Activated effector memory CD4-positive, alpha-beta T cell treated with anti-CD3 and anti-CD28 coated beads, Interleukin-2, amount 50 U/mL, for 16 hours (primary cell): ENCODE measurements at regions not wholly inside any gene's neighbourhood (a gene's known extent, or its start where the extent isn't known, plus 50 kb on each side); places are given as distances from the start of the nearest gene placed in this dataset.

ENCODE experiments used
- DNase-seq: peaks from one replicate; pipeline ENCODE4 v3.0.0-alpha.2; 2020

GRCh38 chr6:113170454-113170853, 686.7 kb upstream of the MARCKS start:
- no peak for DNase-seq

DNA sequence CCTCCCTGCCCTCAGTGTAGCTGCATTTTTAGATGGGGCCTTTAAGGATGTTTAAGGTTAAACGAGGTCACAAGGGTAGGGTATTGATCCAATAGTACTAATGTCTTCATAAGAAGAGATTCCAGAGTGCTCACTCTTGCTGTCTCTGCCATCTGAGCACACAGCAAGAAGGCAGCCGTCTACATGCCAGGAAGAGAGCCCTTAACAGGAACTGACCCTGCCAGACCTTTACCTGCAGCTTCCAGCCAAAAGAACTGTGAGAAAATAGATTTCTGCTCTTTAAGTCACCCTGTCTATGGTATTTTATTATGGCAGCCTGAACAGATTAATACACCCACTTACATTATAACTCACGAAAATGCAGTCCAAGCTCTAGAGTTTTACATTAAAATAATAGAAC, 685.3 kb upstream of the MARCKS start:
- DNase-seq: no peak

GRCh38 chr6:113172531-113172966, 684.6 kb upstream of the MARCKS start:
- DNase-seq: no peak

- no peak for DNase-seq
These were observed 678.8 kb upstream of the MARCKS start for GRCh38 chr6:113178349-113178748.

- DNase-seq: no peak
These were observed 676.0 kb upstream of the MARCKS start for GRCh38 chr6:113181164-113181563.

DNA sequence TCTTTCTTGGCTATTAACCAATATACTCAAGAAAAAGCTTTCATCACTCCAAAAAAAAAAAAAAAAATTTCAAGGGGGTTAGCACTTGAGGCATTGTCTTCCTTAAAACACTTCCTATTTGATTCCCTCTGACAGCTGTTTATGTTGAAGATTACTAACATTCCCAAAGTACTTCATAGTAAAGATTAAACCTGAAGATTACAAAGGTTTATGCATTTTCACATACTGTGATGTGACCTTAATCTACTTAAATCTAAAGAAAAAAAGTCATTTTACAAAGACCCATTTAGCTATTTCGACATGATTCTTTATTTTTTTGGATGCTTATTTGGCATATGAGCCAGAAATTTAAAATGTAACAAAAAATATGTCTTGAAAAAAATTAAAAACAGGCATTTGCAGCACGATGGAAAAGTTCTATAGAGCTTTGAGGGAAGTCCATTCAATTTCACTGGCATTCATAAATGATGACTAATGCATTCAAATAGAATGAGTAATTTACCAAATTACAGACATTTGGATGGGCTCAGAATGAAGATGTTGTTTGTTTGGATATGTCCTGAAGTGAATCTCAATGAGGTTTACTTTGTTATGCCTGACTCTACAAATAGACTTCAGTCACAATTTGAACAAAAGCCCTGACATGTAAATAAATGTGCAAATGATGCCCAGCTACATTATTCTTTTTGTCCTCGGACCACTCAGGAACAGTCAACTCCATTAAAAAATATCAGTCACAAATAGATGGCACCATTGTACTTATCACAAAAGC, 674.6 kb upstream of the MARCKS start:
- no peak for DNase-seq

GRCh38 chr6:113184291-113184690, 672.9 kb upstream of the MARCKS start:
- DNase-seq: no peak

DNA sequence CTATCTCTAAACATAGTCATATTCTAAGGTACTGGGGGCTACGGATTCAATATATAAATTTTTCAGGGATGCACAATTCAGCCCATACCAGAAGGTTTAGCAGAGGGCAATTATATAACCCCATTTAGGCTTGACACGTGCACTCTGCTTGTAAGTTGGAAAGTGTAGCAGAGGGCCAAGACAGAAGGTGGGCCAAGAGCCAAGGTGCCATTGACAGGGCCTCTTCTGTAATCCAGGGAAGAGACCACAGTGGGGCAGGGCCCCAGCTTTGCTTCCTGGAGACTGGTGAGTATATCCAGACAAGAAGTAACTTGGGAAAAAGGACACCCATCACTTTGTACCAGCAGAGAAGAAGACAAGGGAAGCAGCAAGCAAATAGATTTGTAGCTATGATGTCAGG, 672.4 kb upstream of the MARCKS start:
- DNase-seq: no peak

GRCh38 chr6:113185299-113185698, 671.8 kb upstream of the MARCKS start:
- no peak for DNase-seq

DNA sequence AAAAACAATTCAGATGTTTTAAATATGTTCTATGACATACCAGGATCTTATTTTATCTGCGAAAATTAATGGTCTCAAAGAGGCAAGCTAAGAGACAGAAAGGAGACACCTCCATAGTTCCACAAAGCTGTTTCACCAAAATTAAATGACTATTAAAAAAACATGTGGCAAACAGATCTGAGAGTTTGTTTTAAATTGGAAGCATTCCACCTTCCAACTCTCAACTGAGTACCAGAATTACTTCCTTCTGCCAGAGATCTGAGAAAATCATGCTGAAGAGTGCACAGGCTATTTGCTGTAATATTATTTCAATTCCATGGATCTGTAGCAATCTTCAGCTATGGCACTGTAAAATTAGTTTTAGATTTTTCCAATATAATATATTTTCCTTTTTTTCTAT, 669.5 kb upstream of the MARCKS start:
- DNase-seq: no peak

GRCh38 chr6:113188962-113189361, 668.2 kb upstream of the MARCKS start:
- DNase-seq: no peak

- DNase-seq: no peak
These were observed 667.0 kb upstream of the MARCKS start for GRCh38 chr6:113190170-113190569.

DNA sequence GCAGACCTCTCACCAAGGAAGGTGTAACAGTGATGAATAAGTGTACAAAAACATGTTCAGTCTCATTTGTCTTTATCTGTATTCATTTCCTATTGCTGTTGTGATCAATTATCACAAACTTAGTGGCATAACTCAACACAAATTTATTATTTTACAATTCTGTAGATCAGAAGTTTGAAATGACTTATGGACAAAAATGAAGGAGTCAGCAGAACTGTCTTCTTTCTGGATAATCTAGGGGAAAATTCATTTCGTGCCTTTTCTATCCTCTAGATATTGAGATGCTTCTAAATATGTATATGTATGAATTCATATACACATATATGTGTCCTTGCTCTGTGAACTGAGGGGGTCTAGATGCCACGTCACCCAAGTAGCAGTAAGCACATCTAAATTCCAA, 663.1 kb upstream of the MARCKS start:
- DNase-seq: no peak

GRCh38 chr6:113202852-113203714, 654.1 kb upstream of the MARCKS start:
- DNase-seq: no peak

DNA sequence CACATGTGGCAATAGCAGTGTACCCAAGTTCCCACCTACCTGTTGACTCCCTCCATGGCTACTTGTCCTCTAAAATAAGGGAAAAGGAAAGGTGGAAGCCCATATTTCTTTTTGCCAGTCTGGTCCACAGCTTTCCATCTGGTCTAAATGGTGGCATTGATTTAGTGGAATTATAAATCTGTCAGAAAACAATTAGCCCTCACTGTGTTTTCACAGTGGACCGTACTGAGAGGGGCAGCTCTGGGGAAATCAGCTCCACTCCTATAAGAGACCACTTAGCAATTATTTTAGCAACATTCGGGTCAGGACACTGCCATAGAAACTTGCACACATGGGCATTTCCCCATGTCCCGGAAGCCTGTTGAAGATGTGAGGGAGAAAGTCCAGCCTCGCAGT, 653.4 kb upstream of the MARCKS start:
- no peak for DNase-seq

GRCh38 chr6:113205553-113205952, 651.6 kb upstream of the MARCKS start:
- DNase-seq: no peak

GRCh38 chr6:113208726-113209125, 648.4 kb upstream of the MARCKS start:
- DNase-seq: no peak

GRCh38 chr6:113209315-113209714, 647.8 kb upstream of the MARCKS start:
- no peak for DNase-seq

GRCh38 chr6:113211170-113211569, 646.0 kb upstream of the MARCKS start:
- DNase-seq: no peak

GRCh38 chr6:113219783-113220182, 637.4 kb upstream of the MARCKS start:
- DNase-seq: no peak

GRCh38 chr6:113220832-113221231, 636.3 kb upstream of the MARCKS start:
- no peak for DNase-seq

DNA sequence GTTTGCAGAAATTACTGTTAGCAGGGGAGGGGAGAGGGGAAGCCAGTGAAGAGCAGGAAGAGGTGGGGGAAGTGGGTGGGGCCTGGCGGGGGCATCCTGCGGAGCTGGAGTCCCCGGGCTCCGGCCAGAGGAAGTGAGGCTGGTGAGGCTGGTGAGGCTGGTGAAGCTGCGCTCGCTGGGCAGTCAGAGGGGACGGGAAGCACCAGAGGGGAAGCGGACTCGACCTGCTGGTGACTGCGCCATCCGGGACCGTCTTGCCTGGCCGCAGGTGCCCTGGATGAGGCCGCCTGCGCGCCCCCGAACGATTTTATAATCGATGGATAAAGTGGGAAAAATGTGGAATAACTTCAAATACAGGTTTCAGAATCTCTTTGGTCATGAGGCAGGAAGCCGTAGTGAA, 635.3 kb upstream of the MARCKS start:
- DNase-seq: no peak

- DNase-seq: no peak
These were observed 611.0 kb upstream of the MARCKS start for GRCh38 chr6:113246186-113246585.

- DNase-seq: no peak
These were observed 608.6 kb upstream of the MARCKS start for GRCh38 chr6:113248532-113248931.
